Neural progenitor cell (in vitro differentiated cells): ENCODE measurements at regions not wholly inside any gene's neighbourhood (a gene's known extent, or its start where the extent isn't known, plus 50 kb on each side); places are given as distances from the start of the nearest gene placed in this dataset.

Source experiments
- DNase-seq: peaks from one replicate; pipeline ENCODE4 v3.0.0-alpha.2; 2016; ENCODE audit warnings: low spot score
- H2AFZ ChIP-seq: fragments of 200-600 bp; sonication (generic); replicated peaks from 2 replicates; pipeline ENCODE4 v1.6.1; 2016; ENCODE audit warnings: antibody characterized with exemption
- H3F3A ChIP-seq: fragments of 200-600 bp; sonication (generic); 2 replicates; pipeline ENCODE4 v1.6.1; 2016; ENCODE audit warnings: antibody characterized with exemption, low read depth
- H3K27ac ChIP-seq: fragments of 200-600 bp; sonication (generic); 2 replicates; pipeline ENCODE4 v1.5.1; 2016; ENCODE audit warnings: mild to moderate bottlenecking
- H3K27me3 ChIP-seq: fragments of 200-600 bp; sonication (generic); 2 replicates; pipeline ENCODE4 v1.6.1; 2016; ENCODE audit warnings: mild to moderate bottlenecking, moderate library complexity
- H3K36me3 ChIP-seq: fragments of 200-600 bp; sonication (generic); 2 replicates; pipeline ENCODE4 v1.5.1; 2016
- H3K4me1 ChIP-seq: fragments of 200-600 bp; sonication (generic); 2 replicates; pipeline ENCODE4 v1.6.1; 2016; ENCODE audit warnings: mixed run types
- H3K4me2 ChIP-seq: fragments of 200-600 bp; sonication (generic); 2 replicates; pipeline ENCODE4 v1.6.1; 2016
- H3K4me3 ChIP-seq: fragments of 200-600 bp; sonication (generic); 2 replicates; pipeline ENCODE4 v1.5.1; 2016
- H3K79me2 ChIP-seq: fragments of 200-600 bp; sonication (generic); 2 replicates; pipeline ENCODE4 v1.6.1; 2016; ENCODE audit warnings: low read depth
- H3K9ac ChIP-seq: fragments of 200-600 bp; sonication (generic); 2 replicates; pipeline ENCODE4 v1.6.1; 2016
- H3K9me3 ChIP-seq: fragments of 200-600 bp; sonication (generic); 2 replicates; pipeline ENCODE4 v1.5.1; 2016; ENCODE audit warnings: low read depth
- H4K20me1 ChIP-seq: fragments of 200-600 bp; sonication (generic); 2 replicates; pipeline ENCODE4 v1.6.1; 2016; ENCODE audit warnings: low read depth
- H3K27ac Mint-ChIP-seq: 3 replicates; pipeline ENCODE4 v1.8.0; 2021; ENCODE audit warnings: mixed read lengths
- H3K27me3 Mint-ChIP-seq: 2 replicates; pipeline ENCODE4 v1.8.0; 2022; ENCODE audit warnings: low read depth, mild to moderate bottlenecking, inconsistent platforms, moderate library complexity, mixed read lengths; ENCODE audit not compliant: insufficient read depth
- H3K36me3 Mint-ChIP-seq: 3 replicates; pipeline ENCODE4 v1.8.0; 2021; ENCODE audit warnings: mixed read lengths
- H3K4me1 Mint-ChIP-seq: 3 replicates; pipeline ENCODE4 v1.8.0; 2021; ENCODE audit warnings: mixed read lengths
- H3K4me3 Mint-ChIP-seq: 3 replicates; pipeline ENCODE4 v1.8.0; 2021; ENCODE audit warnings: mild to moderate bottlenecking, moderate library complexity, mixed read lengths
- H3K9me3 Mint-ChIP-seq: 3 replicates; pipeline ENCODE4 v1.8.0; 2020; ENCODE audit warnings: mixed read lengths
- CTCF ChIP-seq: fragments of 200-600 bp; sonication (generic); IDR thresholded peaks from 2 replicates; pipeline ENCODE4 v1.5.1; 2017; ENCODE audit warnings: antibody characterized with exemption, mild to moderate bottlenecking
- EZH2 ChIP-seq: fragments of 200-600 bp; sonication (generic); IDR thresholded peaks from 2 replicates; pipeline ENCODE4 v1.6.1; 2017; ENCODE audit warnings: antibody characterized with exemption, mild to moderate bottlenecking, moderate library complexity
- EZH2phosphoT487 ChIP-seq: fragments of 200-600 bp; sonication (generic); IDR thresholded peaks from 2 replicates; pipeline ENCODE4 v1.6.1; 2017; ENCODE audit warnings: antibody characterized with exemption

- Histone ChIP-seq H4K20me1 (no peaks in the 10 kb centered on the region), H3K9ac (no peak overlapping the region), H3K36me3 (no peaks in the 10 kb centered on the region), H3F3A (no peaks in the 10 kb centered on the region), H3K79me2 (no peaks in the 10 kb centered on the region), H3K4me1 (peaks cover 3% of the 10 kb centered on the region), H3K9me3 (no peaks in the 10 kb centered on the region), H3K4me2 (no peak overlapping the region), H3K27me3 (no peaks in the 10 kb centered on the region), H2AFZ (no peak overlapping the region), H3K4me3 (no peak overlapping the region), H3K27ac (no peak overlapping the region)
- no peak overlapping the region for H3K4me3 Mint-ChIP-seq
- peaks cover 4% of the 10 kb centered on the region for H3K4me1 Mint-ChIP-seq
- peaks cover 9% of the 10 kb centered on the region for H3K9me3 Mint-ChIP-seq
- no peak for DNase-seq
- H3K27ac Mint-ChIP-seq, result no peak overlapping the region
- TF ChIP-seq EZH2phosphoT487 (no peak), EZH2 (no peak), CTCF (no peak)
- H3K27me3 Mint-ChIP-seq, result peaks cover 10% of the 10 kb centered on the region
- H3K36me3 Mint-ChIP-seq, result peaks cover 2% of the 10 kb centered on the region
Measured at GRCh38 chr14:101439023-101439422, 122.3 kb upstream of the DIO3 start.

GRCh38 chr14:101440496-101440895 lies 120.8 kb upstream of the DIO3 start:
- Histone ChIP-seq H4K20me1 (no peaks in the 10 kb centered on the region), H3K9me3 (no peaks in the 10 kb centered on the region), H3K4me2 (no peak overlapping the region), H3K9ac (no peak overlapping the region), H3K27me3 (no peaks in the 10 kb centered on the region), H3K79me2 (no peaks in the 10 kb centered on the region), H2AFZ (no peak overlapping the region), H3K4me1 (peaks cover 3% of the 10 kb centered on the region), H3F3A (no peaks in the 10 kb centered on the region), H3K4me3 (no peak overlapping the region), H3K36me3 (no peaks in the 10 kb centered on the region), H3K27ac (no peak overlapping the region)
- peaks cover 4% of the 10 kb centered on the region for H3K4me1 Mint-ChIP-seq
- TF ChIP-seq EZH2 (no peak), EZH2phosphoT487 (no peak), CTCF (no peak)
- no peak for DNase-seq
- H3K27ac Mint-ChIP-seq, result no peak overlapping the region
- peaks cover 12% of the 10 kb centered on the region for H3K9me3 Mint-ChIP-seq
- H3K36me3 Mint-ChIP-seq, result peaks cover 2% of the 10 kb centered on the region
- no peak overlapping the region for H3K4me3 Mint-ChIP-seq
- peaks cover 10% of the 10 kb centered on the region for H3K27me3 Mint-ChIP-seq

GRCh38 chr14:101441710-101442109 lies 119.6 kb upstream of the DIO3 start:
- Histone ChIP-seq H3K4me1 (peaks cover 3% of the 10 kb centered on the region), H3K9me3 (no peaks in the 10 kb centered on the region), H3K27me3 (no peaks in the 10 kb centered on the region), H3K79me2 (no peaks in the 10 kb centered on the region), H3K27ac (no peak overlapping the region), H3K4me3 (no peak overlapping the region), H3F3A (no peaks in the 10 kb centered on the region), H2AFZ (no peak overlapping the region), H4K20me1 (no peaks in the 10 kb centered on the region), H3K9ac (no peak overlapping the region), H3K4me2 (no peak overlapping the region), H3K36me3 (no peaks in the 10 kb centered on the region)
- Mint-ChIP-seq H3K4me1 (peaks cover 4% of the 10 kb centered on the region), H3K36me3 (peaks cover 2% of the 10 kb centered on the region), H3K27me3 (peaks cover 4% of the 10 kb centered on the region), H3K4me3 (no peak overlapping the region), H3K27ac (peak overlapping the region; percentile 63), H3K9me3 (peaks cover 12% of the 10 kb centered on the region)
- DNase-seq, result no peak
- TF ChIP-seq EZH2phosphoT487, result no peak
- no peak for TF ChIP-seq CTCF
- TF ChIP-seq EZH2, result no peak

GRCh38 chr14:101442451-101442850 lies 118.8 kb upstream of the DIO3 start:
- no peaks in the 10 kb centered on the region for H3K9me3 ChIP-seq
- H3K27ac Mint-ChIP-seq, result no peak overlapping the region
- no peaks in the 10 kb centered on the region for H3K27me3 ChIP-seq
- H3K4me3 ChIP-seq, result no peak overlapping the region
- peaks cover 2% of the 10 kb centered on the region for H3K36me3 Mint-ChIP-seq
- TF ChIP-seq EZH2, result no peak
- no peak for TF ChIP-seq CTCF
- no peak for TF ChIP-seq EZH2phosphoT487
- H3K79me2 ChIP-seq, result no peaks in the 10 kb centered on the region
- no peak overlapping the region for H3K27ac ChIP-seq
- H3K4me3 Mint-ChIP-seq, result no peak overlapping the region
- no peaks in the 10 kb centered on the region for H3K36me3 ChIP-seq
- H3K4me2 ChIP-seq, result no peak overlapping the region
- no peaks in the 10 kb centered on the region for H4K20me1 ChIP-seq
- H2AFZ ChIP-seq, result no peak overlapping the region
- H3K27me3 Mint-ChIP-seq, result peaks cover 4% of the 10 kb centered on the region
- peaks cover 4% of the 10 kb centered on the region for H3K4me1 Mint-ChIP-seq
- H3K9ac ChIP-seq, result no peak overlapping the region
- no peak for DNase-seq
- peaks cover 12% of the 10 kb centered on the region for H3K9me3 Mint-ChIP-seq
- H3K4me1 ChIP-seq, result peaks cover 3% of the 10 kb centered on the region
- no peaks in the 10 kb centered on the region for H3F3A ChIP-seq
